NCI-H2081 (cell line): ENCODE measurements at regions not wholly inside any gene's neighbourhood (a gene's known extent, or its start where the extent isn't known, plus 50 kb on each side); places are given as distances from the start of the nearest gene placed in this dataset.

Experiments
- DNase-seq, 2 experiments: peaks; one replicate each; lab custom pipeline; 2025; lab: John Stamatoyannopoulos, UW

GRCh38 chr4:147312376-147313046 lies 168.4 kb upstream of the EDNRA start:
- peak in 1 of 2 experiments; percentile 2 for DNase-seq

- DNase-seq, result no peak
Observed at GRCh38 chr4:147313108-147313507, 167.8 kb upstream of the EDNRA start.

GRCh38 chr4:147318586-147318985 lies 162.3 kb upstream of the EDNRA start:
- no peak for DNase-seq

- no peak for DNase-seq
Observed at GRCh38 chr4:147325571-147325981, 155.3 kb upstream of the EDNRA start.

- no peak for DNase-seq
Observed at GRCh38 chr4:147326591-147326990, 154.3 kb upstream of the EDNRA start.

- no peak for DNase-seq
Observed at GRCh38 chr4:147327322-147327721, 153.6 kb upstream of the EDNRA start.

- no peak for DNase-seq
Observed at GRCh38 chr4:147328189-147328588, 152.7 kb upstream of the EDNRA start.

GRCh38 chr4:147328756-147329446 lies 152.0 kb upstream of the EDNRA start:
- no peak for DNase-seq

GRCh38 chr4:147332091-147332490 lies 148.8 kb upstream of the EDNRA start:
- no peak for DNase-seq

GRCh38 chr4:147334478-147334877 lies 146.4 kb upstream of the EDNRA start:
- DNase-seq, result no peak

- DNase-seq, result no peak
Observed at GRCh38 chr4:147335183-147335582, 145.7 kb upstream of the EDNRA start.

- no peak for DNase-seq
Observed at GRCh38 chr4:147336252-147336651, 144.6 kb upstream of the EDNRA start.

- DNase-seq, result no peak
Observed at GRCh38 chr4:147339100-147339499, 141.8 kb upstream of the EDNRA start.

- DNase-seq, result no peak
Observed at GRCh38 chr4:147340111-147340510, 140.8 kb upstream of the EDNRA start.

GRCh38 chr4:147340591-147341120 lies 140.2 kb upstream of the EDNRA start:
- DNase-seq, result no peak

- DNase-seq, result no peak
Observed at GRCh38 chr4:147343692-147344091, 137.2 kb upstream of the EDNRA start.

- no peak for DNase-seq
Observed at GRCh38 chr4:147345662-147346061, 135.2 kb upstream of the EDNRA start.

GRCh38 chr4:147347217-147347616 lies 133.7 kb upstream of the EDNRA start:
- no peak for DNase-seq

GRCh38 chr4:147349193-147349592 lies 131.7 kb upstream of the EDNRA start:
- DNase-seq, result no peak

GRCh38 chr4:147351083-147351787 lies 129.7 kb upstream of the EDNRA start:
- no peak for DNase-seq

GRCh38 chr4:147354237-147354636 lies 126.7 kb upstream of the EDNRA start:
- DNase-seq, result no peak

GRCh38 chr4:147355032-147355656 lies 125.8 kb upstream of the EDNRA start:
- DNase-seq, result no peak
